GM19099 (cell line): ENCODE measurements at regions not wholly inside any gene's neighbourhood (a gene's known extent, or its start where the extent isn't known, plus 50 kb on each side); places are given as distances from the start of the nearest gene placed in this dataset.

Experiments used
- POLR2A ChIP-seq: IDR thresholded peaks from 3 replicates; pipeline ENCODE4 v1.6.1; 2011; ENCODE audit warnings: low read depth; ENCODE audit not compliant: insufficient read length; ENCODE audit errors: extremely low read depth

GRCh38 chr6:137696765-137697164 is 170.3 kb upstream of the TNFAIP3 start:
- no peak for TF ChIP-seq POLR2A

DNA sequence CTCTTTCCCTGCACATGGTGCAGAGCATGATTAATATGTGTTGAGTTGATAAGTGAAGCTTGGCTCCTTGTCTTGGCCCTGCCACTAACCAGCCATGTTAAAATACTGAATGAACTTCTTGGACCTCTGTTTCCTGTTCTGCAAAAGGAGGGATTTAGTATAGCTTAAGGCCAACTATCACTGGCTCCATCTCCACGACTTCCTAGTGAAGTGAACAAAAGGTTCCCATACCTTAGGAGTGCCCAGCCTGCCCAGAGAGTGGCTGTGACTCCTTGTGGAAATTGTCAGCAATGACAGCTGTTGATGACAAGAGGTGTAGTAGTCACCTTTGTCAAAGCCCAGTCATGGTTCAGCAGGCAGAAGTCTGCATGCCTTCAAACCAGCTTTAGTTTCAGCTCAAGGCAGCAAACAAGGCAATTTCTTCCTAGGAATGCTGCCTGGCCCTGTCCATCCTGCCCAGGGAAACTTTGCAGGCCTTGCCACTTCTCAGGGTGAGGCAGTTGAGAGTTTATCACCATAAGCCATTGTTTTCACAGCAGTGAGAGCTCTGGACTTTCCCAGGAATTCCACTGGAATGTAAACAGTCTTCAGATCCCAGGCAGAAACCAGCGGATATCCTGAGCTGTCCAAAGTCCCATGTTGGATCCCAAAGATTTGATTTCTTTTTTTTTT is 169.7 kb upstream of the TNFAIP3 start:
- TF ChIP-seq POLR2A = no peak

DNA sequence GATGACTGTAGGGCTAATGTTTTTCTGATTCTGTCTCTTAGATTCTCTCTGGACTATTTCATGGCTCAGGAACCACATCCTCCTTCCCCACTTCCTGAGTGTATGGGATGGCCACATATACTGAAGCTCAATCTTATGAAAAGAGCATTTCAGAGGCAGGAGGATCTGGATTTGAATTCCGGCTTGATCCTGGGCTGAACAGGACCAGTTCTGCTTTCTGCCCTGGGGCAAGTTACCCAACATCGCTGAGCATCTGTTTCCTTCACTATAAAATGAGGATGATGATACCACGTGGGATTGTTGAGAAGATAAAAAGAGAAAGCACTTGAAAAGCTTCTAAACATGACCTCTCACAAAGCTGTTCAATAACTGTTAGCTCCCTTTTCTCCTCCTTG is 168.4 kb upstream of the TNFAIP3 start:
- no peak for TF ChIP-seq POLR2A

DNA sequence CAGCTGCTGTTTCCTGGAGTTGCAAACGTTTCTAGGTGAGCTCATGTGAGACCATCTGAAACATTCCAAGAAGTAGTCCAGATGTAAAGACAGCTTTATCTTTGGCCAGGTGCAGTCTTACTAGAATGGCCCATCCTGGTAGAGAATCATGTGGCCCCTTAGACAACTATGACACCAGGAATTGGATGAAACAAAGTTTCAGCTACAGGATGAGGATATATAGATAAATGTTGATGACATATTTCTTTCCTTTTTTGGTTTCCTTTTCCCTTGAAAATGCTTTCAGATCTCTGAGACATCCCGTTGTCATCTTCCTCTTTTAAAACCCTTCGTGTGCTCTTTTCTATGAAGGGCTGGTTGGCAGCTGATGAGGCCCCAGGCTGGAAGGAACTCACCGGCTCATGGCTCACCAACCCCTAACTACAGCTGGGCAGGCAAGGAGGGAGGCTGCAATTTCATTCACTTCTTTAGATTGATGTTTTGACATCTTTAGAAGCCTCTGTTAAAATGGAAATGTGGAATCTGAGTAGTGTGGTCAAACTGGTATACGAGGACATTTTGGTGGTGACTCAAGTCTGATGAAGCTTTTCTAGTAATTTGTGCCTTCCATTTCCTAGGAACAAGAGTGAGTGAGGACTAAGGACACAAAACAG is 167.9 kb upstream of the TNFAIP3 start:
- TF ChIP-seq POLR2A = no peak

DNA sequence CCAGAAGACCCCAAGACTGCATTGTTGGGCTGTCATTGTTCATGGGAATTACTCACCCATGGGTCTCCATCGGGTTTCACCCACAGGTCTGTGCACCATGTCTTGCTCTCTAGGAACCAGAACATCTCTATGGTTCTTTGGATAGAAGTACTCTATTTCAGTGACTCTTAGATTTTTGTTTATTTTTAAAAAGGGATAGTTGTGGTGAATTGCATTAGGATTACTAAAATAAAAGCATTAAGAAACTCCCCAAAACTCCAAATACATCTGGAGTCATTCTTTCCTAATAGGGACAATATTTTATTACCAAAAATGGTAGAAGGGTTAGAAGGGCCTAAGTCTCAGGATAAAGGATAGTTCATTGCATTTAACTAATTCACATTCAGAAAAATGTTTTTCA is 166.9 kb upstream of the TNFAIP3 start:
- no peak for TF ChIP-seq POLR2A

GRCh38 chr6:137700751-137701477 is 166.1 kb upstream of the TNFAIP3 start:
- TF ChIP-seq POLR2A = no peak

GRCh38 chr6:137701942-137702341 is 165.1 kb upstream of the TNFAIP3 start:
- no peak for TF ChIP-seq POLR2A

- TF ChIP-seq POLR2A = no peak
Measured at GRCh38 chr6:137702791-137703424, 164.2 kb upstream of the TNFAIP3 start.

GRCh38 chr6:137704802-137705159 is 162.3 kb upstream of the TNFAIP3 start:
- no peak for TF ChIP-seq POLR2A

- no peak for TF ChIP-seq POLR2A
Measured at GRCh38 chr6:137705160-137706082, 161.6 kb upstream of the TNFAIP3 start.

GRCh38 chr6:137706083-137706750 is 160.8 kb upstream of the TNFAIP3 start:
- TF ChIP-seq POLR2A = no peak

DNA sequence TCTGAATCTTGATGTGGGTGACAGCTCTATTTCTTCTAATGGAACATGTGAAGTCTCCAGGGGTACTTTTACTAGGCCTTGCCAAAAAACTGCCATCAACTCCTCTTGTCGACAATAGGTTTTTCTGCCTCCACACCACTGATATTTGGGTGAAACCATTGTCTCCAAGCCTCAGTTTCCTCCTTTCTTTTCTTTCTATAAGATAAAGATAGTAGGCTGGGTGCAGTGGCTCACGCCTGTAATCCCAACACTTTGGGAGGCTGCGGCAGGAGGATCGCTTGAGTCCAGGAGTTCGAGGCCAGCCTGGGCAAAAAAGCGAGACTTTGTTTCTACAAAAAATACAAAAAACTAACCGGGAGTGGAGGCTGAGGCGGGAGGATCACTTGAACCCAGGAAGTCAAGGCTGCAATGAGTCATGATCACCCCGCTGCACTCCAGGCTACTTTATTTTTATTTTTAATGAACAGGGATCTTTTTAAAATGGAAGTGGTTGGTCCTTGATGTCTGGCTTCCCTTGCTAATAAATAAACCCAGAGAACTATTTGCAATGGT is 159.9 kb upstream of the TNFAIP3 start:
- TF ChIP-seq POLR2A = no peak

DNA sequence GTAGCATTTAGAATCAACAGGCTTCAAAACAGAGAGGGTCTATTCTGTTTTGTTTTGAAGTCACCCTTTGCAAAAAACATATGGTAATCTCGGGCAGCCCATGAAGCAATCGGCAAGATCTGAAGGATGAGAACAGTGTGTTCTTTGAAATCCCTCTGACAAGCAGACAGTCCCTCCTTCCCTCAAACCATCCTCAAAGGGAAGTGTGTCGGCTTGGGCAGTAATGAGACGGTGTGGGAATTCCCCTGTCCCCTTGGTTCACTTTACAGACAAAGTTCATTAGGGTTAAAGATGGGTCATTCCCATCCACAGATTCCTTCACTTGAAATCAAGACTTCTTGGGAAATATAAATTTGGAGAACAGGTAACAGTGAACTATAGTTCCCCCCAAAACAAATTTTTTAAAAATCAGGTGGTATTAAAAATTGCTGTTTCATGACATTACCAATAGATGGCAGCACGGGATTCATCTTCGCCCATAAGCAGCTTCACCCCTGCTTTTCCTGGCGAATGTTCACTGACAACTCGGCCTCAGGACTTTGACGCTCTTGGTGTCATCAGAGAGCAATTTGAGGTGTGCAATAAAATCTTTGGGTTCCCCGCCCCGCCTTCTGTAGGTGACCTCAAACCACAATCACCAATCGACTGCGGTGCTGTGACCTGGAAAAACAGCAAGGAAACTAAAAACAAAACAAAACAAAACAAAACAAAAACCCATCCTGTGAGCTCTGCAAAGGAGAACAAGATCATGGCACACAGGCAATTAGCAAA is 159.3 kb upstream of the TNFAIP3 start:
- no peak for TF ChIP-seq POLR2A
